HG02588 (cell line): ENCODE measurements at regions not wholly inside any gene's neighbourhood (a gene's known extent, or its start where the extent isn't known, plus 50 kb on each side); places are given as distances from the start of the nearest gene placed in this dataset.
"Not testable (repeated sequence)": the region's sequence is repeated elsewhere in the genome, so short reads cannot be mapped to it uniquely, and the experiment has no call there.

Source experiments
- ATAC-seq: cut with Tn5 transposase; IDR thresholded peaks from one replicate; pipeline ENCODE4 v1.9.1; 2021; ENCODE audit warnings: mild to moderate bottlenecking, moderate library complexity; ENCODE audit not compliant: unreplicated experiment

- no peak for ATAC-seq
Measured at GRCh38 chr13:71018544-71018943, 848.5 kb downstream of the DACH1 start.

- ATAC-seq = no peak
Measured at GRCh38 chr13:71017607-71018006, 849.4 kb downstream of the DACH1 start.

DNA sequence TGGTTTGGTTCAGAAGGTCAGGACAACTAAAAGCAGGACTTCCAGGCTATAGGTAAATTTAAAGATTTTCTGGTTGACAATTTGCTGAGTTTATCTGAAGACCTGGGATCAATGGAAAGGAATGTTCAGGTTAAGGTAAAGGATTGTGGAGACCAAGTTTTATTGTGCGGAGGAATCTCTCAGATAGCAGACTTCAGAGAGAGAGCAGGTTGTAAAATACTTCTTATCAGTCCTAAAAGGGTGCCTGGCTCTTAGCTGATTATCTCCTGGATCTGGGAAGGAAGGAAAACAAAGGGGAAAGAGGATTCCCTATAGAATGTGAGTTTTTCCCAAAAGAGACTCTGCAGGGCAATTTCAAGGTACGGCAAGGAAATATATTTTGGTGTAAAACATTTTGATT, 851.5 kb downstream of the DACH1 start:
- no peak for ATAC-seq

DNA sequence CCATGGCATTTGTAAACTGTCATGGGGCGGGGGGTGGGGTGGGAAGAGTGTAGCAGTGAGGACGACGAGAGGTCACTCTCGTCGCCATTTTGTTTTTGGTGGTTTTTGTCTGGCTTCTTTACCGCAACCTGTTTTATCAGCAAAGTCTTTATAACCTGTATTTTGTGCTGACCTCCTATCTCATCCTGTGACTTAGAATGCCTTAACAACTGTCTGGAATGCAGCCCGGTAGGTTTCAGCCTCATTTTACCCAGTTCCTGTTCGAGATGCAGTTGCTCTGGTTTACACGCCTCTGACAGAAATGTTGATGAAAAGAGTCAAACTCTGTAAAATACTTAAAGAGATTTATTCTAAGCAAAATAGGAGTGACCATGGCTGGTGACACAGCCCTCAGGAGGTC, 852.0 kb downstream of the DACH1 start:
- ATAC-seq = no peak

- no peak for ATAC-seq
Measured at GRCh38 chr13:71005919-71006318, 861.1 kb downstream of the DACH1 start.

GRCh38 chr13:70995338-70995737, 871.7 kb downstream of the DACH1 start:
- ATAC-seq = no peak

- no peak for ATAC-seq
Measured at GRCh38 chr13:70994191-70994590, 872.8 kb downstream of the DACH1 start.

DNA sequence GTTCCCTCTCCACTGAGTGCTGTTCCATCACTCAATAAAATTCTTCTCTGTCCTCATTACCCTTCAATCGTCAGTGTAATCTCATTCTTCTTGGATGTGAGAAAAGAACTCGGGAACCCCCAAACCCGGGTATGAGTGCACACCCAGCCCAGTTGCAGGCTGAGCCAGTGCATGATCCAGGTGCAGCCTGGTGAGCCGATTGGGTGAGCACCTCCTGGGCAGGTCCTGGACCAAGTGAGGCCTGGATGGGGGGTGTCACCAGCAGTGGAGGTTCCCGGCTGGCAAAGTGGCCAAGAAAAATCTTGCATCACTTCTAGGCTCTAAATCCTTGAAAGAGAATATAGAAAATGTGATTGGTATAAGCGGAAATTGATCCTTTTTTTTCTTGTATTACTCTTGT, 878.8 kb upstream of the KLHL1 start:
- ATAC-seq = no peak

DNA sequence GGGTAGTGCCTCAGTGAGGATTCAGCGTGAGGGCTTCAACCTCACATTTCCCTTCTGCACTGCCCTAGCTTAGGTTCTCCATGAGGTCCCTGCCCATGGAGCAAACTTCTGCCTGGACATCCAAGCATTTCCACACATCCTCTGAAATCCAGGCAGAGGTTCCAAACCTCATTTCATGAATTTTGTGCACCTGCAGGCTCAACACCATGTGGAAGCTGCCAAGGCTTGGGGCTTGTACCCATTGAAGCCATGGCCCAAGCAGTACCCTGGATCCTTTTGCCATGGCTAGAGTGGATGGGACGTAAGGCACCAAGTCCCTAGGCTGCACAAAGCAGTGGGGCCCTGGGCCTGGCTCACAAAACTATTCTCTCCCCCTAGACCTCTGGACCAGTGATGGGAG, 877.1 kb upstream of the KLHL1 start:
- no peak for ATAC-seq

DNA sequence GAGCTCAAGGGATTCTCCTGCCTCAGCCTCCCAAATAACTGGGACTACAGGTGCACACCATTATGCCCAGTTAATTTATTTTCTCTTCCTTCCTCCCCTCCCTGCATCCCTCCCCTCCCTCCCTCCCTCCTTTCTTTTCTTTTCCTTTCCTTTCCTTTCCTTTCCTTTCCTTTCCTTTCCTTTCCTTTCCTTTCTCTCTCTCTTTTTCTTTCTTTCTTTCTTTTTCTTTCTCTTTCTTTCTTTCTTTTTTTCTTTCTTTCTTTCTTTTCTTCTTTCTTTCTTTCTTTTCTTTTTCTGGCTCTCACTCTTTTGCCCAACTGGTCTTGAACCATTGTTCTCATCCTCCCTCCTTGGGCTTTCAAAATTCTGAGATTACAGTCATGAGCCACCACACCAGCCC, 873.0 kb upstream of the KLHL1 start:
- not testable (repeated sequence) for ATAC-seq

- ATAC-seq = no peak
Measured at GRCh38 chr13:70969321-70969720, 861.1 kb upstream of the KLHL1 start.

DNA sequence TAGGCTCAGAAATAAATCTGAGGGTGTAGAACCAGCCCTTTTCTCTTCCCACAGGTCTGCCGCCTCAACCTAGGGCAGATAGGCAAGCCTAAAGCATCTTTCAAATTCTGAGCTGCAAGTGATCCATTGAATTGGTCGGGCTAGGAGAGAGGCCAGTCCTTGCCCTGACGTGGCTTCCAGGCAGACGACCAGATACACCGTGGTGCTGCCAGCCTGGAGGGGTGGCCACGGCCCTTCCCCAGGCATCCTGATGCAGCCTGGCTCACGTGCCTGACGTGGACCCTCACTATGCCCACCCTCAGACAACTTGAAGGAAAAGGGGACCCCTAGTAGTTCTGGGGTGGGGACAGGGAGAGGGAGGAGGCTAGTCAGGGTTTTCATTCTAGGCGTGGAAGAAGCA, 859.3 kb upstream of the KLHL1 start:
- ATAC-seq = no peak

- ATAC-seq = no peak
Measured at GRCh38 chr13:70964874-70965273, 856.6 kb upstream of the KLHL1 start.

DNA sequence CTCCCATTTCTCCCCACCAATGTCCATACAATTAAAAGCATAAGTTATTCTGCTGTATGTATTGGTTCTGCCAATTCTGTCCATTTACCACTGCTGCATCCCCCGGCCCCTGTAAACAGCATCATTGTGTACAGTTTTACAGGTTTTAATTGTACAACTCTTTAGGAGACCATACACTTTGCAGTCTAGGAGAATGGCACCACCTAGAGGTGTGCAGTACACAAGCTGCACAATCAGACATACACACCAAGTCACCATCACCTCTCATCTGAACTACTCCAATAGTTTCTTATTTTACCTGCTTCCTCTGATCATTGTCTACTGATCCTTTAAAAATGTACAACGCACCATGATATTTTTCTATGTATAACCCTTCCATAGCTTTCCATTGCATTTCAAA, 855.9 kb upstream of the KLHL1 start:
- ATAC-seq = no peak

- no peak for ATAC-seq
Measured at GRCh38 chr13:70960841-70961443, 852.7 kb upstream of the KLHL1 start.

DNA sequence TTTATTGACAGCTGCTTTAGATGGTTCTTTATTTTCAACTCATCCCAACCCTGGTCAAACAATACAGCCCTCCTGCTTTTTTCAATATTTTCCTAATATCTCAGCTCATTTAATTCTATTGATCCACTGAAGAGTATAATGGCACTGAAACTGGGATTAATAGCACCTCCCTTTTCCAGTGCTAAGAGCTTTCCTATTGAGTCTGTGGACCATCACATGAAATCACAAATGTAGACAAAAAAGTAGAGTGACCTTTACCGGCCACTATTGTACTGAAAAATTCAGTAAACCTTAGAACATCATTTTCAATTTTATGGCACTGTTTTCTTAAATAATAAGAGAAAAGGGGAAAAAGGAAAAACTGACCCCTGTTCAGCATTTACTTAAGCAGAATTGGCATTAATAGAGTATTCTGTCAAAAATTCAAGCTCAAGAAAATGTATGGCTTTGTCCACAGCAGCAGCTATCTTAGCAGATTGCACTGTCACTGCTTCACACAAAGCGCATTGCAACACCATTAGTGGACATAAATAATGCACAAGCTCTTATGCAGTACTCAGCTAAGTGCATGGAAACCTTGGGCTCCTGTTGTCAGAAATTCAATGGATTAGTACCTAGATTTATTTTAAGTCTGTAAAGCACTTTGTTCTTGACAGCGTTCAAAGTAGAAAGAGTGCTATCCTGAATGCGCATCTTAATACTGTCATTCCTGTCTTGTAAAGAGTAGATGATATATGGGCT, 851.0 kb upstream of the KLHL1 start:
- ATAC-seq = no peak

DNA sequence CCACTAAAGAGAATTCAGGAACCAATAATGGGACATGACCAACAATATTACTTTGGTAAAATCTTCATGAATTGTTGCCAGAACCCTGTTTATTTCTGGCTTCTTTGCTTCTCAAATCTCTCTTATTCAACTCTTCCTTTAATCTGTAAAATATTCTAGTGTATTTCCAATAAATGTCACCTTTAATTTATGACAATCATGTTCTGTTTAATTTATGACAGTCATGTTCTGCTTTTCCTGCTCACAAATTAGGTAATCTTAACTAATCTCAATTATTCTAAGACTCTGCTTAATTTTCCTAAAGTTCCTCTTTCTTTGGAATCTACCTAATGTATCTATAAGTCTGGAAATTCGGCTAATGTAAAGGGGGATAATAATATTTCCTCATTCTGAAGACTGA, 847.6 kb upstream of the KLHL1 start:
- ATAC-seq = no peak

DNA sequence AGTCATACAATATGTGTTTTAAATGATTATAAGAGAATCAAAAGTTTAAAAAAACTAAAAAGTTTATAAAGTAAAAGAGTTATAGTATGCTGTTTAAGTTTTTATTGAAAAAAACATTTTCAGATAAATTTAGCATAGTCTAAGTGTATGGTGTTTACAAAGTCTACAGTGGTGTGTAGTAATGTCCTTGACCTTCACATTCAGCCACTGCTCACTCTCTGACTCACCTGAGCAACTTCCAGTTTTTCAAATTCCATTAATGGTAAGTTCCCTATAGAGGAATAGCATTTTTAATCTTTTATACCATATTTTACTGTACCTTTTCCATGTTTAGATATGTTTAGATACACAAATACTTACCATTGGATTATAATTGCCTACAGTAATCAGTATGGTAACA, 842.4 kb upstream of the KLHL1 start:
- ATAC-seq = no peak

DNA sequence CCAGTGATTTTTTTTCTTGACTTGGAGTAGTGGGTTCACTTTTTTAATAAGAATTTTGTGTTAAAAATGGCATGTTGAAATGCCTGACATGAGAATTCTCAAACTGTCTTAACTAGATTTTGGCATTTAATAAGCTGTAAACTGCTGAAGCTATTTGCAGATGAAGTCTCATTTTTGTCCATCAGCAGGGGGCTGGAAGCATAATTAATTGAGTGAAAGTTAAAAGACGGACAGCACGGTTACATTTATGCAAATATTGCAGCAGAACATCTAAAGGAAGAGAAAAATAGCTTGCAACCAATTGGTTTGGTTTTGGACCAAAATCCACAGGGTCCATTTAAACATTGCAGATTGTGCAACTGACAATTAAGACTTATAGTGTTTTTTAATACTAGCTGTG, 837.3 kb upstream of the KLHL1 start:
- no peak for ATAC-seq

DNA sequence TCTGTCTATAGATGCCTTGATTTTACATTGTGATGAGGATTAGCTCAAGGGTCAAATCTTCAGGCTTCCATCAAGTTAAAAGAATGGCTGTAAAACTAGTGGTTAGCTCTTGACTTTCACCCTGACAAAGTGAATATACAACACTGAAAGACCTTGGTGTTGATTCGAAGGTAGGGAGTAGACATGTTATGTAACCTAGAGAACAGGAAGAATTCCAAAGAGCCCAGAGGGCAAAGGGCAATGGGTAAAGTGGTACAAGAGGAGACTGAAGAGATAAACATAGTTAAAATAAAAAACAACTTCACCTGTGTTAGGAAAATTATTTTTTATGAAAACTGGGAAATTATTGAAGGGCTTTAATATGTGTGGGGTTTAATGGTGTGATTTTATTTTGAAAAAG, 833.2 kb upstream of the KLHL1 start:
- ATAC-seq = no peak

DNA sequence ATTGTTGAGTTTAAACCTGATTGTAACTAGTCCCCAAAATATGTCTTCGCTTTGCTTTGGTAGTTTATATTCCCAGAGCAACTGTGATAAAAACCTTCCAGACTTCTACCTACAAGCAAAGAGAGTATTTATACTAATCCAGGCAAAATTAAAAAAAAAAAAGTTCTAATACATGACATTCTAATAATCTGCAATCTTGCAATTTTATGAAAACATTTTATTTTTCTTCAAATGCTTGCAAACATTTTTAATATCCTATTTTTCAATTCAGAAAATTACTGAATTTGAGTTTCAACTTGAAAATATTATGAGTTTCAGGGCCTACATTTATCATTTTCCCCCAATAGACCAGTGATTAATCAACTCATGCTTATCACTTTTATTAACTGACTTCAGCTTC, 830.2 kb upstream of the KLHL1 start:
- ATAC-seq = no peak

- no peak for ATAC-seq
Measured at GRCh38 chr13:70932511-70932910, 824.3 kb upstream of the KLHL1 start.
